D341Med (cell line): ENCODE measurements at regions not wholly inside any gene's neighbourhood (a gene's known extent, or its start where the extent isn't known, plus 50 kb on each side); places are given as distances from the start of the nearest gene placed in this dataset.

Source experiments
- DNase-seq: peaks from one replicate; pipeline ENCODE4 v3.0.0; 2012; ENCODE audit warnings: low spot score

DNA sequence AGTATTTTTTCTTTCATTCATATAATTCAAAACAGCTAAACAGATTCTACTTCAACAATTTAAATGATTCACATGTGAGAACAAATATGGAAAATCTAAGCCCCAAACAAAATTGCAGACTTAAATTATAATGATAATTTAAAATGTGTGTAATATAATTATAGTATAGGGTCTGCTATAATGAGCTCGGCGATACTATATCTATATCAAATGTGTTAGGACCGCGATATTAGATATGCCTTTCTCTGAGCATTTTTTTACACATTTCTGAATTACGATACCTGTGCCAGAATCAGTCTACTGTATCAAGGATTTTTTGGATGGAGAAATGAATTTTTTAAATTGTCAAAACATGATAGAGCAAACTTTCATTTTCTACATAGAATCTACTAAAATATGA, 808.8 kb upstream of the POU3F3 start:
- DNase-seq = no peak

DNA sequence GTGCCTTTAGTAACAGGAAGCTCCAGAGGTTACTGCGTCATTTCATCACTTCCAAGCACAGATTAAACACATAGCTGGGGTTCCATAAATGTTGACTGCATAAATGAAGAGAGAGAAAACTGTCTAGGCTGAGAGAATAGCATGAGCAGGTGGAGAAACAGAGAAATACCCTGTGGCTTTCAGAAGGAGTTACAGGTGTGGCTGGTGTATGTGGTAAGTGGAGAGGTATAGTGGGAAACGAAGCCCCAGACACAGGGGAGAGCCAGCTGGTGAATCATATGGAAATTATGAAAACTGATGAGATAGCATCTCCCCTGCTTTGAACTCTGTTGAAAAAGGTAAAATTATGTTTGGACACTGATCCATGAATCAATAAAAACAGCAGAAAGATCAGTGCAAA, 807.4 kb upstream of the POU3F3 start:
- no peak for DNase-seq

DNA sequence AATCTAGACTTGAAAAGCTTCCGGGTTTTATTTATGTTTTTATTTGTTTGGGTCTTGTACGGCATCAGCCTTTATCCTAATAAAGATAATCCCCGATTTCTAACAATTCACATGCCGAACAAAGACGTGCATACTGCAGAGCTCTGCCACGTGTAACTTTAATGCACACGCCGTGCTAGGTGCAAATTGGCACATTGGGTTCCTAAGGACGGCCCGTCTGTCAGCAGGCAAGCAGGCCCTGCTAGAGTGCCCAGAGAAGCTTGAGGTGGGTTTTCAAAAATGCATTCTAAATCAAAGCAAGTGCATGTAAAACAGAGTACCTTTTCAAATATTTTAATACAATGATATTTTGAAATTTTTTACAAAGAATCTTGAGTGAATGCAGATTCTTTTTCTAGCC, 806.4 kb upstream of the POU3F3 start:
- DNase-seq = no peak

DNA sequence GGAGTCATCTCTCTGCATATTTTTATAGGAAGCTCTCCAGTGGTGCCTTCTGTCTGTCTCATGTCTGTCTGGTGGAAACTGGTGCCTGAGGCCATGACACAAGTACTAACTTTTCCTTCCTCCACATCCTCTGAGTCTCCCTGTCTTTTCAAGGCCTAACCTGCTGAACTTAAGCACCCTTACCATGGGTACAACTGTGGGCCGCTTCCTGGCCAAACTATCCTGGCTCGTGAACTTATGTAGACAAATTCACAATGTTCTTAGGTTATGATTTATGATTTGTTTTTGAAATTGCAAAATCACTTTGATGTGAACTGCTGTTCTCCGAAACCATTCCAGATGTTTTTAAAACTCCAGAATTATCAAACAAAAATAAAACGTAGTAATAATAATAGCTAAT, 804.5 kb upstream of the POU3F3 start:
- DNase-seq = no peak

DNA sequence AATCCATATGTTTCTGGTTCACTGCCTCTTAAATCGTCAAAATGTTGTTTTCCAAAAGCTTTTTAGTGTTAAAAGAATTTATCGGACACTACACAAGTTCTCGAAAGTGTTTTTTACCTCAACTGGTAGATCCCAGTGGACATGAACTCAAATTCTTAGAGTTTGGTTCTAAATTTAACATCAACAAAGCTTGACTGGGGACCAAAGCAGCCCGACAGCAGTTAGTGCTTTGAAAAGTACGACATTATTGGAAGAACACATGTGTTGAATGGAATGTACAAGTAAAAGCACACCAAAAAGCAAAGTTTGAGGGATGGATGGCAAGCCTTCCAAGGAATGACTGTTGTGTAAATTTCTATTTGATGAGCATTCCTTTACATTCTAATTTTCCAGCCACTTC, 803.9 kb upstream of the POU3F3 start:
- DNase-seq = no peak

DNA sequence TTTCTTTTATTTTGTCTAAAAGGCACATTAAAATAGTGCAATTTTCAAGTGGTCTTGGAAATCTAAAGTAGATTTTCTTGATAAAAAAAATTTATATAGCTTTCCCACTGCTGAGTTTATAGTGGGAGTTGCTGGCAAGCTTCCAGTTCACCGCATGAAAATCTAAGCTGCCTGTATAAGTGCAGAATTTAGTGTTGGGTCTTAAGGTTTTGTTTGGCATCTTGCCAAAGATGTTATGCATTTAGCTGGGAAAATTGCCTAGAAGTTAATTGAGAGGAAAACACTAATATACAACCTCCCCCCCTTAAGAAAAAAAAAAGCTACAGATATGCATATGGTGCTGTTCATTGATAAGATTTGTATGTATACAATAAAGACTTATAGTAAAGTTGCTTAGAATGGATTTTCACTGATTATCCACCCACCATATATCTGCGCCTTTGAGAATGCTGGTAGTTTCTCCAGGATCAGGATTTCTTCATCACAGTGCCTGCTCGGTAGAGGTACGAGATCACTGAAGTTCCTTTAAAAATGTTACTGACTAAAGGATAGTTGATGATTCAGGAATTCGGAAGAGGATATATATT, 803.2 kb upstream of the POU3F3 start:
- no peak for DNase-seq

DNA sequence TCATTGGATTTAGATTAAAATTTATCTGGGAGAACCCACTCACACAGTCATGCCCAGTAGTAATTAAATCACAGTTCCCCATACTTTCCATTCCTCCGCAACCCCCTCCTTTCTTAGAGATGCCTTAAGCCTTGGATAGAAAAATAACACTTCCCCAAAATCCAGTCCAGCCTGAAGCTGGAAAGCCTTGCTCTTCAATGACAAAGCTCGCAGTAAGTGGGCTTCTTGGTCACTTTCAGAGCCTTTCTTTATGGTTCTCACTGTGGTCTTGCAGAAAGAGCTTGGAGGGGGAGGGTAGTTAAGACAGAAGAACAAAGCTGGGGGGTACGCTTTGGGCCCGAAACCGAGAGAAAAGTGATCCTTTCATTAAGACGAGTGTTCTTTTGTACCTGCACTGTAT, 802.1 kb upstream of the POU3F3 start:
- no peak for DNase-seq

DNA sequence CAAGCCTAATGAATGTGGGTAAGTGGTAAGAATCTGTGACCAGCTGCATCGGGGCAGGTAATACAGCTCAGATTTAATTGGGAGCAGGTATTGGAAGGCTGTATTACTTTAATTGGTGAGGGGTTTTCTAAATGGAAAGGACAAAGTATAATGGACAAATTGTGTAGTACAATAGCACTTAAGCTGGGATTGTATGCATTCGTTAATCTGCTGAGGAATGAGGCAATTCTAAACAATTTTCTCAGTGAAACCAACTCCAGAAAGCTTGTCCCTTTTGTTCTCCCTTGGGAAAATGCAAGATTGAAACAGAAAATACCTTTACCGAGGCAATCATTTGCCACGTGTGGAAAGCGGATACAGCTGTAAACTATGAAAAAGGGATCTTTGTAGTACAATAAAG, 801.6 kb upstream of the POU3F3 start:
- DNase-seq = no peak

DNA sequence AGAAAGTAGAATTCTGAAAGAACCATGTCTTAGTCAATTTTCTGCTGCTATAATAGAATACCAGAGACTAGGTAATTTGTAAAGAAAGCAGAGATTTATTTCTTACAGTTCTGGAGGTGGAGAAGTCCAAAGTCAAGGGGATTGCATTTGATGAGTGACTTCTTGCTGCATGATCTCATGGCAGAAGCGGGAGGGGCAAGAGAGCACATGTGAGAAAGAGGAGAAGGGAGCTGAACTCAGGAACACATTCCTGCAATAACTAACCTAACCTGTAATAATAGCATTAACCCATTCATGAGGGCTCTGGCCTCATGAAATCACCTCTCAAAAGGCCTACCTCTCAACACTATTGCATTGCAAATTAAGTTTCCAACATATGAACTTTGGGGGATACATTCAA, 797.5 kb upstream of the POU3F3 start:
- no peak for DNase-seq

DNA sequence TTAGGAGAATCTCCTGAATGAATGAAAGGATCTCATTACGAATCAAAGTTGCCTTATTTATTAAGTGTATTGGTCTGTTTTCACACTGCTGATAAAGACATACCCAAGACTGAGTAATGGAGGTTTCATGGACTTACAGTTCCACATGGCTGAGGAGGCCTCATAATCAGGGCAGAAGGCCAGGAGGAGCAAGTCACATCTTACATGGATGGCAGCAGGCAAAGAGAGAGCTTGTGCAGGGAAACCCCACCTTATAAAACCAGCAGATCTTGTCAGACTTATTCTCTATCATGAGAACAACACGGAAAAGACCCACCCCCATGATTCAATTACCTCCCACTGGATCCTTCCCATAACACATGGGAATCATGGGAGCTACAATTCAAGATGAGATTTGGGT, 785.2 kb upstream of the POU3F3 start:
- no peak for DNase-seq

DNA sequence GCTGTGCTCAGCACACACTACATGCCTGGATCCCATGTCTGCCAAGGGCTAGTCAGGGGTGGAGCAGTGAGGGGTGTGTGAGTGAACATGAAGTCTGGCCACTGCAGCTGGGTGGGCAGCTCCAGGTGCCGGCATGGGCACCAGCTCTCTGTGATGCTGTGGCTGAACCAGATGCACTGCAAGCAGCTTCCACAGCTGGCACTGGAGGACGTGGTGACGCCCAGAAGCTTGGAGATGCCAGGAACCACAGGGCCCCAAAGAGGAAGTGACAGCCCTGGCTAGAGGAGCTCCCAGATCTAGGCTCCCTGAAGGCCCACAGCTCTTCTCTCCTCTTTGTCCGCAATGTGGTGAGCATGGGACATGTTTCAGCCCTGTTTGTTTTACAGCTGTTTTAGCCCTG, 776.3 kb upstream of the POU3F3 start:
- DNase-seq = no peak

DNA sequence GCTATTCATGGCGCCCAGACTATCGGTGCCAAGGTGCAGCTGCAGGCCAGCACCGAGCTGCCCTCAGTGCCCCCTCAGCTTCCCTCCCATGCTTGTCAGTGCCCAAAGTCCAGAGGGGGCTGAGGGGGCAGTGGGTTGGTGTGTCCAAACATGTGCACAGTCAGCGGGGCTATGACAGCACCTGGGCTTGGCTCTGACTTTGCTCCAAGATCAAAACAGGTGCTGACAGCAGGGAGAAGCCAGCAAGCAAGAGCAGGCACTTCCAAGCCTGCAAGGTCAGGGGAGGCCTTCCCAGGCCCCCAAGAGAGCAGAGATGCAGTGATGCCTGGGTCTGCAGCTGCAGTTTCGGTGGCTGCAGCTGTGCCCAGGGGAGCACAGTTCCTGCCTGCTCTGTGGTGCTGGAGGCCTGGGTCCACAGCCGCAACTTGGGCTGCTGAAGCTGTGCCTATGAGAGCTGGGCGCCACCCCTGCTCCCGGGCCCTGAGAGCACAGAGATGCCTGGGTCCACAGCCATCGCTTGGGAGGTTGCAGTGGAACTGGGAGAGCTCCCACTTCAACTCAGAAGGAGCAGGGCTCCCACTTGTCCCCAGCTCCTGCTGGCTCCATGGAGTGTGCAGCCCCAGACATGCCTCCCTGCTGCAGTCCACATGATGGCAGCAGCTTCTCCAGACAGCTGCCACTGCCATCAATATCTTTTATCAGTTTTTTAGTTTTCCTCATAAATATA, 775.3 kb upstream of the POU3F3 start:
- DNase-seq = no peak

DNA sequence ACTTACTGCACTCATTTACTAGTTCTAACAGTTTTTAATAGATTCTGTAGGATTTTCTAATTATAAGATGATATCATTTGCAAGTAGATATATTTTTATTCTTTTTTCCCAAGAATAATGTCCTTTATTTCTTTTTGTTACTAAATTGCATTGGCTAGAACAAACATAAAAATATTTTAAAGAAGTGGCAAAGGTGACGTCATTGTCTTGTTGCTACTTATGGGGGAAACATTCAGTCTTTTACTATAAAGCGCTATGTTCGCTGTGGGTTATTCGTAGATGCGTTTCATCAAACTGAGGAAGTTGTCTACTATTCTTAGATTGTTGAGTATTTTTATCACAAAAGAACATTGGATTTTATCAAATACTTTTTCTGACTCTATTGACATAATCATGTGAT, 765.2 kb upstream of the POU3F3 start:
- DNase-seq = no peak

DNA sequence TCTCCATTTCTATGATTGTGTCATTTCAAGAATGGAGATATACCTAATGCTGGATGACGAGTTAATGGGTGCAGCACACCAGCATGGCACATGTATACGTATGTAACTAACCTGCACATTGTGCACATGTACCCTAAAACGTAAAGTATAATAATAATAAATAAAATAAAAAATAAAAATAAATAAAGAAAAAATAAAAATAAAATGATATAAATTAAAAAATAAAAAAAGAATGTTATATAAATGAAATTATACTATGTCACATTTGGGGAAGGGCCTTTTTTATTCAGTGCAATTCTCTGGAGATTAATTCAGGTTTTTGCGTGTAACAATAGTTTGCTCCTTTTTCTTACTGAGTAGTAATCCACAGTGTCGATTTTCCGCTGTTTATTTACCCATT, 763.5 kb upstream of the POU3F3 start:
- no peak for DNase-seq

DNA sequence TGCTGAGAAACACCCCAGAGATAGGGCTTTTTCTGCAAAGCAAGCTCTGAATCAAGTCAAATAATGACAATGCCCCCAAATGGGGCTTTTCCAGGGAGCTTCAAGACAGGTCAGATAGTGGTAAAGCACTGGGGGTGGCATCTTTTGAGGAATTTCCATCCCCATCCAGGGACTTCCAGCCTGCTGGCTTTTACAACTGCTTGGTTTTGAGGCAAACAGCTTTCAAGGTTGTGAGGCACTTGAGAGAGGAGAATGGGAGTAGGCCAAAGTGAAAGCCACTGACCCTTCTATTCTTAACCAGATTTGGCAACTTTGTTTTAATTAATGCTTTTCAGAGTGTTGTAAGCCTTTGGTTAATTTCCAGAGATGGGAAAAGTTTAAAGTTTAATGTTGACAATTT, 762.0 kb upstream of the POU3F3 start:
- no peak for DNase-seq

DNA sequence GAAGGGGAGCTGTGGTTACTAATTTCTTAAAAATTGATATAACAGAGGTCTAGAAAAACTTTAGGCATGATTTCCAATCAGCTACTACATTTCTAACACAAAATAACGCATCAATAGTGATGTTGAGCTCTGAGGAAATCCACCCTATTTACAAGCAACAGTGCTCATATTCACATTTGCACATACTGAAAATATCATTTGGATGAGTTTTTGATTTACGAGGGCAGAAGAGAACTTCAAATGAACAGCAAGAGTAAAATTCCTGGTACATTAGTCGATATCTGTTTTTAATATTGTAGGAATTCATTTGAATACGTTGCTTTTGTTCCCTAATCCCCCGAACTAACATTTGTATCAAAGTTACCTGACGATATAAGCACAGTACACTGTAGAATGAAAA, 761.0 kb upstream of the POU3F3 start:
- no peak for DNase-seq

DNA sequence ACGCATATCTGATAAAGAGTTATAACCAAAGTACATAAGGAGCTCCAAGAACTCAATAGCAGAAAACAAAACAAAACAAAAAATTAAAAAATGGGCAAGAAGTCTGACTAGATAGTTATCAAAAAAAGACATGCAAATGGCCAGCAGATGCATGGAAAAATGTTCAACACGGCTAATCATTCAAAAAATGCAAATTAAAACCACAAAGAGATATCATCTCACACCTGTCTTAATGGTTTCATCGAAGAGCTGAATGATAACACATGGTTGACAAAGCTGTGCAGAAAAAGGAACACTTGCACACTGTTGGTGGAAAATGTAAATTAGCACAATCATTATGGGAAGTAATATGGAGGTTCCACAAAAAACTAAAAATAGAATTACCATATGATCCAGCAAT, 751.3 kb upstream of the POU3F3 start:
- DNase-seq = no peak

DNA sequence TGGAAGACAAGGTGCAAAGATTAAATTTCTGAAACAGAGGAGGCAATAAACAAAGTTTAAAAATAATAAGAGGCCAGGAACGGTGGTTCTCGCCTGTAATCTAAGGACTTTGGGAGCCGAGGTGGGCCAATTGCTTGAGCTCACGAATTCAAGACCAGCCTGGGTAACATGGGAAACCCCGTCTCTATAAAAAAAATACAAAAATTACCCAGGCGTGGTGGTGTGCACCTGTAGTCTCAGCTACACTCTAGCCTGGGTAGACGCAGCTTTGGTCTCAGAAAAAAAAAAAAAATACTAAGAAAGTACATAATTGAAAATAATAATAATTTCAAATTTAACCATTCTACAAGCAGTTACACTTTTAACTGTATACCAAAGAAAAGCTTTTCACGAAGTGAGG, 744.6 kb upstream of the POU3F3 start:
- no peak for DNase-seq

DNA sequence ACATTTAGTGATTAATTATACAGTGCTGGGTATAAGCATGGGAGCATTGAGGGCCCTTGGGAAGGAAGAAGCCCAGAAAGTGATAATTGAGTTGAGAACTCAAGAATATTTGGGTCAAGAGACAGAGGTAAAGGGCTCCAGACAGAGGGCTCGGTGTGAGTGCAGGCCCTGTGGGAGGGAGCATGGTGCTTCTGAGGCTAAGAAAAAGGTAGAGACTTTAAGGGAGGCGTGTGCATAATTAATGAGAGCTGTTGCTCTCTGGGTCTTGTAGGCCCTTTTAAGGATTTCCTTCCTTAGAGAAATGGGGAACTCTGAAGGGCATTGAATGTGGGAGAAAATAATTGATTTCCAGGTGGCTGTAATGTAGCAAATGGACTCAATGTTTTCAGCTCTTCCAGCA, 735.0 kb upstream of the POU3F3 start:
- DNase-seq = no peak

DNA sequence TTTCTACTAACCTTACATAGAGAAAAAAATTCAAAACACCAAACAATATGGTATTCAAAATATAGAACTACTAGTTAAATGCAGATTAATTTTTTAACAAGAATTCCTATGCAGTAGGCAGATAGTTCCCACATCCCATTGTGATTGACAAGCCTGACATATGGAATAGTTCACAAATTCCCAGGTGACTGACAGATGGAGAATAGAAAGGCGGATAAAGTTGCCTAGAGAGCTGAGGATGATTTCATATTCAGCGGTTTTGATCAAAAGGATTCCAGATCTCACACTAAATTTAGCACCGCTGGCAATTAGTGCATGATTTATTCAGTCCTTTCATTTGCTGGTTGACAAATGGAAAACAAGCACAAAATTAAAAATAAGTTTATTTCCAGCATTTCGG, 733.7 kb upstream of the POU3F3 start:
- DNase-seq = no peak

DNA sequence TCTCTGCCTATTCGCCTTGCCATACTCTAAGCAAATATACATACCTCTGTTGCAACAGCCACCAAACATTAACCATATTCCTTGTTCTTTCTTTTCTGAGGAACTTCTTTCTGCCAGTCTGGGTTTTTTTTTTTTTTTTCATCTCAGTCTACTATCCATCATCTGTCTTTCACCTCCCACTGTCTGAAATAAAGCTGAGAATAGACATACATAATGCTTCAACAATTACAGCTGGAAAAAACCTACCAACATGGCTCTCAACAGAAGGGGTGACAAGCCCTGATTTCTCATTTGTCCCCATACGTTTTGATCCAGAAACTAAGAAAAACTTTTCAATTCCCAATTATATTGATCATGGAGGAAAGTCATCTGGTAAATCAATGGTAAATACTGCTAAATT, 728.8 kb upstream of the POU3F3 start:
- no peak for DNase-seq

DNA sequence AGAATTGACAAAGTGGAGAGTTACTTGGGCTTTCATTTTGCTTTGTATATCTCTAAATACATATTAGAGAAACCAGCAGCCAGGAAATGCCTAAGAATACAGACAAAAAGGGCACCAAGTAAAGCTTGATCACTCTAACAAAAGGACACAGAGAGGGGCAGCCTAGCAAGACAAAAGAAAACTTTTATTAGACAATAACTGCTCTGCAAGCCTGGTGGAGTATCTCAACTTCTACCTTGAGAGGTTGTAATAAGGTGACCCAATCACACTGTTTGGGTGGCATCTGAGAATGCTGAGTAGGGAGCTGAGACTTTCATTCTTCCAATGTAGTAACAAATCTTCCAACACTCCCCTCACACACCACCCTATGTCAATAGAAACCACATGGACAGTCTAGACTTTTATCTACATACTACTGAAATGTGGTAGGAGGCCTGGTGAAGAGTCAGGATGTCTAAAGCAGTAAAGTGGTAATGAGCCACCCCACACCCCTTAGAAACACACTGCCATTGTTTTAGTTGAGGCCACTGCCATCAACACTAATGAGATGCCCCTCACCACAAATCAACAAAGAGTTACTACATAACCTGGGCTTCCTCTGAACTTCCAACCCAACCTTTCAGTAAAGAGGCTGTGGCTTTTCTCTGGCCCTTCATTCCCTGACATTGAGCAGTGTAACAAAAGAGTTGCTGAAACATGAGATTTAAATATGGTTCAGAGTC, 726.7 kb upstream of the POU3F3 start:
- no peak for DNase-seq

DNA sequence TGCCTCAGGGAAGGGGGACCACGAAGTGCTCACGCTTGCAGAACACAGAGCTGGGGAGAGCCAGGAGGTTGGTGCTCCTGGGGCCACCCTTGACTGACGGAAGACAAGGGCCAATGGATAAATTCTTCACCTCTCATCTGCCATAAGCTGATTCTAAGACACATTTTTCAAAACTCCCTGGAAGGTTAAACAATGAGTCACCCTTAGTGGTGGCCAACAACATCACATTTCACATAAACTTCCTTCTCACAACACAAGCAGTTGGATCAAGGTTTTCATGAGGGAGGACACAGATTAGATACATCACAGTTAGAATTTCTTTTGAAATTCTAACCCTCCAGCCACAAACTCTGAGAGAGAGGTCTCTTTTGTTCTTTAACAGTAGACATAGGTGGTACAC, 713.6 kb upstream of the POU3F3 start:
- DNase-seq = no peak

DNA sequence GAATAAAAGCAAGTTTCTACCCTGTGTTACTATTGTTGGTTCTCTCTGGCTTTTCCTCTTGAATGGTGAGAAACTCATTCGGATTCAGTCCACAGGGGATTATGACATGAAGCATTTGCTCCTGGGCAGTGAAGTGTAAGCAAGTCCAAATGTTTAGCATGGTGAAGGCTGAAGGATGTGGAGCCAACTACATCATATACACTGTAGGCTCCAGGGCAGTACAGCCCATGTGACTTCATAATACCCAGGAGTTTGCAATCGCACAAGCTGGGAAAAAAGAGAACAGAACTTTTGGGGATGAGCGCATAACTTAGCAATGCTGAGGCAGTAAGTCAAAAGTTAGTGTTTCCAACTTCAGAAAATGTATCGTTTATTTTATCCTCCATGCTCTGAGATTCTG, 695.7 kb upstream of the POU3F3 start:
- no peak for DNase-seq
